ENCODE measurements at regions not wholly inside any gene's neighbourhood (a gene's known extent, or its start where the extent isn't known, plus 50 kb on each side); places are given as distances from the start of the nearest gene placed in this dataset.
"Not testable (repeated sequence)": the region's sequence is repeated elsewhere in the genome, so short reads cannot be mapped to it uniquely, and the experiment has no call there.

DNA sequence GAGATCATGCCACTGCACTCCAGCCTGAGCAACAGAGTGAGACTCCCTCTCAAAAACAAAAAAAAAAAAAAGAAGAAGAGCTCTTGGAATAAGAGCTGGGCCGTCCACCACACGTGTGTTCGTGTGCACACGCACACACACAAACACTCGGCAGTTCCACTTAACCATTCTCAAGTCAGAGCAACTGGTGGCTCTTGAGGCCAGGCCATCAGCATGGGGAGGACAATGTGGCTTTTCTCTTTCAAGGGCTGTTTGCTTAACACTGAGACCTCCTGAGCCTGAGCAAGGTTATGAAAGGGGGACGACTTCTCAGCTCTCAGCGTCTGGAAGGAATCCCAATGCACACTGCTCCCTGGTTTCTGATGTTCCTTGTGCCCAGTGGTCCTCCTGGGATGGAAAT lies 444.9 kb downstream of the SOX9 start:
- no peak for DNase-seq

DNA sequence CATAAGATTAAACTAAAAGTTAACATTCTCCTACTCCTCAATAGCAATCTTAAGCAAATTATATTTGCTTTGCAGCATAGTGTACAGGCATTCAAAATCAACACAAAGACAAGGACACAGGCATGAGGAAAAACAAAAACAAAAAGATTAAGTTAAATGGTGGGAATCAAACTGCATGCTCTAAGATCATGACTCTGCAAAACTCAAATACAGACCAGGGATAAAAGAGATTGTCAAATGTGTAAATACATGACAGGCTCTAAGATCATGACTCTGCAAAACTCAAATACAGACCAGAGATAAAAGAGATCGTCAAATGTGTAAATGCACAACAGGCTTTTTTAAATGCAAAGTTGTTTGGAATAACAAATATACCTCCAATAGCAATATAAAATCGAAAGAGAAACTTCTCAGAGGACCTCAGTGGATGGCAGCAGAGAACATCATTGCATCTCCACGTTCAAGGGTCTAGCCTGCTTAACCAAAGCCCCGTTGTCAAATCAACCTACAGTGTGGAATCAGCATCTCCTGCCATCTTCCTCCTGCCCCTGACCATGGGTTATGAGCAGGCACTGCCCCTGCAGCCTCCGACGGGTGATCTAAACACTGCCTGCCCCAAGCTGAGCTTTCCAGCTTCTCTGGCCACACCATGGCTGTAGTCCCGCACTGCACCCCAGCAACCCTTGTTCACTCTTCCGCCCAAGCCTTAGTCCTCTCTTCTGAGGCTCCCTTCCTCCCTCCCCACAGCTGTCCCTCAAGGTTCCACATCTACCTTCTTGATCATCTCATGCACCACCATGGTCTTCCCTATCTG lies 446.1 kb downstream of the SOX9 start:
- DNase-seq: no peak

DNA sequence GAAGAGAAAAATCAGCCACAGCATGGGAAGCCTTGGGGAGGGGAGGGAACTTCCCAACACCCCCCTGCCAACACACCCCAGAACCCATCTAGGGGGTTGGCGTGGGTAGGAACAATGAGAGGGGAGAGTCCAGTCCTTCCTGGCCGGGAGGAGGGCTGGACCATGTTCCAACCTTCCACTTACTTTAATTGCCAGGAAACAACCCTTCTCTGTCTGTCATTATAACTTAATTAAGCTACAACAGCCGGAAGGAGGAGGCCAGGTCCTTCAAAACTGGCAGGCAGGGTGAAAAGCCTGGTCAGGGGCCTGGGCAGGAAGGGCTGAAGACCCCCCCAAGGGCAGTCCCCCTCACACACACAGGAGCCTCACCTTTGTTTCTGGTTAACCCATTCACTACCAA lies 447.0 kb downstream of the SOX9 start:
- DNase-seq: no peak

DNA sequence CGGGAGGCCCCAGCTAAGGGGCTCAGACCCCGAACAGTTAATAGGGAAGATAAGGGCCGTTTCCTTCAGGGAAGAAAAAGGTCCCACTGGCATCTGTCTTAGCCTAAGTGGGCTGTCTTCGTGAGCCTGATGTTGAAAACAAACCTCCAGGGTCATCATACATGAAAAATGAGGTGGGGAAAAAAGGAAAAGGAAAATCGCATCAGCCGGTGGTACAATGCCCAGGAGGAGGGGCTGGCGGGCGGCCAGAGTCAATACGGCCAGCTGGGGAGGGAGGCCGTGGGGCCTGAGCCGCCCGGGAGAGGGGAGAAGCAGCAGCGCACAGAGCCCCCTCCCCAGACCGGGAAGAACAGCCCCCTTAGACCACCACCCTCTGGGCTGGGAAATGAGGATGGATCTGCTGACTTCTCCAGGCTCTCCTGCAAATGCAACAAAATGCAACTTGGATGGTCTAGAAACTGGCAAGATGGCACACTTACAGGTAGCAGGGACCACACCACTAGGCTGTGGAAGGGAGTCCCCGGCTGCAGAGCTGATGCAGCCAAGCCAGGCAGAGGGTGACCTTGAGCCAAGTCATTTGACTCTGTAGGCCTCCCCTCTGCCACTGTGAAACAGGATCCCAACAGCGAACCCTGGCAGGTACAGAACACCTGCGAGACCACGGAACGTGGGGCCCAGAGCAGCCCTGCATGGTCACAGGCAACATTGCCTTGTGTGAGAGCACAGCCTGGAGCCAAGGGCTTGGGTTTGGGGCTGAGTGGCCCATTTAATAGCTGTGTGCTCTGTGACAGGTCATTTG lies 448.5 kb downstream of the SOX9 start:
- DNase-seq: no peak

DNA sequence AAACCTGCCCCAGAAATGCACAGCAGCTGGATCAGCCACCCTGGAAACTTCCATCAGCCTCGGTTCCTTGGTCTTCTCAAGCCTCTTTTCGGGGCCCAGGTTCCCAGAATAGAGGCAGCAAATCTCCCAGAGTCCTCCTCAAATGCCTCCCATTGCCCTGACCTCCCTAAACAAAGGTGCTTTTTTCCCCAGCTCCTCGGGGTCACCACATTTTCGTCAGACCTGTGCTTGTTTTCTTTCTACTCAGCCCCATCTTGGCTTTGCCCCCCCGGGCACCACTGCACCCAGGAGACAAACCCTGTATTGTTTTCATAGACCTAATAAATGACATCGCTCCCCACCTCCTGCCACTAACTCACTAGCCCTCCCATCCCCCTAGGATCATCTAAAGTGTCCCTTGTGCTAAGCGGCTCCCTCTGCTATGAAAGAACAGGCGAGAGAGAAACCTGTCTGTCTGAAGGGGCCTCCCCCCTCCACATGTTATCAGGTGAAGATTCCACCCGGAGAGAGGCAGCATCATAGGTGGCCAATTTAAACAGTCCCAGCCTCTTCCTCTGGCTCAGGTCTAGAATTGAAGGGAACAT lies 451.1 kb downstream of the SOX9 start:
- DNase-seq: no peak

DNA sequence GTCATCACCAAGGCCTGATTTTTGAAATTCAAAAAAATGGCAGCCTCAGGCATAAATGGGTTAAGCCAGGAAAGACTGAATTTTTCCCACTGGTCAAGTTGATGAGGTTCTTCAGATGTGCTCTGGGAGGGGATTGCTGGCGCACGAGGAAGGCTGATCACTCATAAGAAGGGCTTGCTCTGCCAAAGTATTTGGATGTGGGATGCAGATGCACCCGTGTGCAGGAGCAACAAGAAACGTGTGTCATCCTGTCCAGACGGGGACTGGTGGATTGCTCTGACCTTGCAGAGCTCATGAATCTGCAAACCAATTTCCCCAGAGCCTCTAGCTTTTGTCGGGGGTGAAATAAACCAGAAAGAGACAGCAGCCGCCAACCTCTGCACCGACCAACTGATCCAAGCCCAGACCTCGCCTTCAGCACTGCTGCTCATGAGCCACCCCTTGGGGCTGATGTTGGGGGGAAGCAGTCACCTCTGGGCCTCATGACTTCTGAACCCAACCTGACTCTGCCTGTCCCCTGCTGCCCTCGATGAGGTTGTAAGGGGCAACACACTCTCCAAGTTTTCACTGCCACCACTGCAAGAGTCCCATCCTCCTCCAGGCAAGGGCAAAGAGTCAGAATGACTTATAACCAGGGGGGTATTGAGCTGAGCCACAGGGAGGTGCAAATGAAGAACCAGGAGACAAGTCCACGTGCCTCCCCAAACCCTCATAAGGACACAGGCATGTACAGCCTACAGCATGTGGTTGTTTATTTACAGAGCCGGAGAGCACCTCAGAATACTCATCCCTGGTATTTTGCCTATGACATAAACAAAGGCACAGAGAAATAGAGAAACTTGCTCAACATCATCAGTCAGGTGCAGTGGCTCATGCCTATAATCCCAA lies 452.0 kb downstream of the SOX9 start:
- DNase-seq: no peak

DNA sequence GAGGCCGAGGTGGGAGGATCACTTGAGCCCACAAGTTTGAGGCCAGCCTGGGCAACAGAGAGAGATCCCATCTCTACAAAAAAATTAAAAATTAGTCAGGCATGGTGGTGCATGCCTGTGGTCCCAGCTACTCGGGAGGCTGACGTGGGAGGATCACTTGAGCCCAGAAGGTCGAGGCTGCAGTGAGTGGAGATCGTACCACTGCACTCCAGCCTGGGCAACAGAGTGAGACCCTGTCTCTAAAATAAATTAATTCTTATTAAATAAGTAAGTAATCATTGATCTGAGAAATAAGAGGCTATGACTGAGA lies 452.6 kb downstream of the SOX9 start:
- DNase-seq: not testable (repeated sequence)

DNA sequence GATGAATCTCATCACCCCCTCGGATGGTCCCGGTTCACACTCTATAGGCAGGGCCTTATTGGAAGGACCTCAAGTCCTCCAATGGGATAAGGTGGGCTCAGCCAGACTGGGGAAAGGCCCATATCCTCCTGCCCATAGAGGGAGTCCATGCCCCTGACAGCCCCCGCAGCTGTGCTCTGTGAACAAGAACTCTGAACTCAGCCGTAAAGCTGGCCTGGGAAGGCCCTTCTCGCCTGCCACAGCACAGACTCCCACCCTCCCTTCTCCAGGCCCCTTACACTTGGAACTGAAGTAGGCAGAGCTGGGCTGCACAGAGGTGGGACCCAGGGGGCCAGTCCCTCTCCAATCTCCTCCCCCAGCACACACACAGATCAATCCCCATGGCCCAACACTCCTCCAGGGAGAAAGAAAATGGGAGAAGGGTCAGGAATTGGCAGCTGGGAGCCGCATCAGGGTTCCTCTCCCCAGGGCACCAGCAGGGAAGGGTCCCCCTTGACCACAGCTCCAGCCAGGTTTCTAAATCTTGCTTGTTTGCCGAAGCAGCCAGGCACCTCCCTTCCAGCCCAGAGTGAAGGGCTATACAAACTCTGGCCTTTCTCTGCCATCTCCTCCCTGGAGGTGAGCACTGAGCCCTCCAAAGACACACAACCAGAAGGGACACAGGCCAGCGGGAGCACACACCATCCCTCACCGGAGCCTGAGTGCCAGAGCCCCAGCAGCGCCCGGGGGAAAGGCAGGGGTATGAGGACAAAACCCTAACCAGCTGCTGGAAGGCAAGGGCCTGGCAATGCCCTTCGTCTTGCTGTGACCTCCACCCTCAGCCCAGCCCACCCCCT lies 454.1 kb downstream of the SOX9 start:
- DNase-seq: no peak

DNA sequence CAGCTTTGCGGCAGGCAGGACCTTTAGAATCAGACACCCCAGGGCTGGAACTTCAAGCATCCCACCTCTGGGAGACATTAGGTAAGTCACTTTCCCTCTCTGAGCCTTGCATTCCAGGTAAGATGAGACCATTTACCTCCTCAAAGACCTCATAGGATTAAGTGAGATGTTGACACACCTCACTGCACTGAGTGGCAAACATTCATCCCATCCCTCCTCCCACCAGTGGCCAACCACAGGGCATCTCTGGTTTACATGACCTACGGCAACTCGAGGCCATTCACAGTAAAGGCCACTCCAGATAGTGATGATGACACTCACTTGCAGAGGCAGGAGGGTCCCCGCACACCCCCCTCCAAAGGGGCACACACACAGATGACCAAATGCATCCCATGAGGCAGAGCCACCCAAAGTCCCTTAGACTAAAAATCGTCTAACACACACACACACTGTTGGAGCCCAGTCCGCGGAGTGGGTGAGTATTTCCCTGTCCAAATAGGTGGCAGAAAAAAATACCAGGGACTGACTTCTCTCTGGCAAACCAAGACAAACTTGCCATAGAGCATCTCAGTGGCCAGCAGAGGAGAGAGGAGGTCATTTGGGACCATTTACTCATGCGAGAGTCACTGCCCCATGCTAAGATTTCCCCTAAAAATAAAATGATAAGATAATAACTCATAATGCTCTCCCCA lies 454.9 kb downstream of the SOX9 start:
- no peak for DNase-seq

DNA sequence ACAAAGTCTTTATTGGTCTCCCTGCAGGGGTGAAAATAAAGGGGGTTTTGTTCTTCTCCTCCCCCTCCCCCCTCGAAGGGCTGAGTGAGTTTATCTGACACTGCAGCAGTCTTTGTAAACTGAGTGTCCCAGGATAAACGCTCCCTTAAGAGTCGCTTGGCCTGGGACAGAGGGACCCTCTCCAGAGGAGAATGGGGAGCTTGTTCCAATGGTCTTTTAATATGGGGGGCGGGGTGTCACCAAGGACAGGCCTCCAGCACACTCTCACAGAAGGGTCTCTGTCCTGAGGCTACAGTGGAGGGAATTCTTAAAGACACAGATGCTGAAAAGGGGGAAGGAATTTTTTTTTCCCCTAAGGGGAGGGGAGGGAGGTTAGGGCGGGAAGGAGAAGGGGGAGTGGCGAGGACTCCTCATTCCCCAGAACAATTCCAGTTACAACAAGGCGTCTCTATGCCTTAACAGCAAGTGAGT lies 455.5 kb downstream of the SOX9 start:
- DNase-seq: no peak

DNA sequence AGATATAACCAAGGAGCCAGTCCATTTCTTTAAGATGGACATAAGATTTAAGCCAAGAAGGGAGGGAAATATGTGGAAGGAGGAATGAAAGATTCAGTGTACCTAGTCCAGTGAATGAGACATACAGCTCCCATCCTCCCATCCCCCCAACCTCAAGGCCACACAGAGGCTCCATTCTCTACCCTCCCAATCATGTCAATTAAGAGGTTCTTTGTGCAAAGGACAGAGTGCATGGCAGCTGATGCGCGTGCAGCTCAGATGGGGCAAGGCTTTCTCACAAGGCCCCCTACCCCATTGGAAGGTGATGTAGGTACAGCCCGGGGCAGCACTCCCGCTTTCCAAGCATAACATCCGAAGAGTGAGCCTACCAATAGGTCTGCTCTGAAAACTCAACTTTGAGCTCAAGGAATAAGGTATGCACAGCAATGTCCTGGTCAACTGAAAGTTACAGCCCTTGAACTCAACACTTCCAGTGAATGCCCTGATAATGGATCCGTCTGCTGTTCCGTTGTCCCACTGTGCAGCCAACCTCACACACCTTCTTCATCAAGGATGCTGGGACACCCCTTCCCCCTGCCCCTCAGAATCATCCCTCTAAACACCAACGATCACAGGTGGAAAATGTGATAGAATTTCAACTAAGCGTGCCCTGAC lies 458.1 kb downstream of the SOX9 start:
- no peak for DNase-seq

DNA sequence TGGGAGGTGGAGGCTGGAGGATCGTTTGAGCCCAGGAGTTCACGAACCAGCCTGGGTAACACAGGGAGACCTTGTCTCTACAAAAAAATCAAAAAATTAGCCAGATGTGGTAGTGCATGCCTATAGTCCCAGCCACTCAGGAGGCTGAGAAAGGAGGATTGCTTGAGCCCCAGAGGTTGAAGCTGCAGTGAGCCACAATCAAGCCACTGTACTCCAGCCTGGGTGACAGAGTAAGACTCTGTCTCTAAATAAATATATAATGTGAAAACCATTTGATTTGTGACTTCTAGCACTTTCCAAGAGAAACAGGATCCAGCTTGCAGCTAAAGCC lies 459.1 kb downstream of the SOX9 start:
- no peak for DNase-seq

DNA sequence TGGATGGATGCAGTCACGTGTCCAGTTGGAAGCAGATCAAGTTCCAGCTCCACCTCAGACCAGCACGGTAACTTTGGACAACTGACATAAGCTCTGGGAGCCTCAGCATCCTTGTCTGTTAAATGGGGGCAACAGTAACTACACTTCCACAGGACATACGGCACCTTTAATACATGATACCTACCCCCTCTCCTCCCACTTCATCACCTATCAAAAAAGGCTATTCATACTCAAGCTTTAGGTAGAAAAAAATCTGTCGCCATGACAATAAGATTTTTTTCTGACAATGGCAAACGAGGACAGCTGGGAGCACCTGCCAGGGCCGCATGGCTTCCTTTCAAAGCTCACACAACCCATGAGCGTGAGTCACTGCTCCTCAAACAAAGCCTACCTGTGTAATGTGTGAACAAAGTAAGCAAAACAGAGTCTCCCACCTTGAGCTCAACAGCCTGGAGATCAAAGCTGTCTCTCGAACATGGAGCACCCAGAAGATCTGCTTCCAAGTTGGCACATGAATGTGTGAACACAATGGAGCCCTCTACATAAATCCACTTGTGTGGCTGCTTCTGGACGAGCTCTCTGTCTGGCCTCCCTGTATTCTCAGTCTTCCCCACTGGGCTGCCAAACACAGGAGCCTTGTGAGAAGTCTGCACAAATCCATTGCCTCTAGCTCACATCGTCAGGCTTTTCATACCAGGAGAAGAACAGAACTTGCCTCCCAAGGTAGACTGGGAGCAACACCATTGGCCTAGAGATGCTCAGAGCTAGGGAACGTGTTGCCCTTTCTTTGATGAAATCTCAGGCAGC lies 459.7 kb downstream of the SOX9 start:
- no peak for DNase-seq

DNA sequence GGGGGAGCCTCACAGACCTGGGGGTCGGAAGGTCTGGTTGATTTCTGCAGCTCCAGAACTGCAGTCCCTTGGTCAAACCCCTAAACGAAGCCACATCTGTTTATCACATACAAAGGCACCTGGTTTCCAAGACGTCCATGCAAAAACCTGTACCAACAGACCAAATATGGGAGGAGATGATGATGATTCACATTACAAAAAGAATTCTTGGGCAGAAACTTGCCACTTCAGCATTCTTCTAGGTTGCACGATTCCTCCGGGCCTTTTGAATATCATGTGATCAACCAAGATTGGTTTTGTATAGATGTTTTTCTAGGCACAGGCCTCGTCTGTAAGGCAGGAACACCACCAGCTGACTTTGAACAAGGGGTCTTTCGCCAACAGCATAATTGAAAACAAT lies 466.3 kb downstream of the SOX9 start:
- DNase-seq: no peak

DNA sequence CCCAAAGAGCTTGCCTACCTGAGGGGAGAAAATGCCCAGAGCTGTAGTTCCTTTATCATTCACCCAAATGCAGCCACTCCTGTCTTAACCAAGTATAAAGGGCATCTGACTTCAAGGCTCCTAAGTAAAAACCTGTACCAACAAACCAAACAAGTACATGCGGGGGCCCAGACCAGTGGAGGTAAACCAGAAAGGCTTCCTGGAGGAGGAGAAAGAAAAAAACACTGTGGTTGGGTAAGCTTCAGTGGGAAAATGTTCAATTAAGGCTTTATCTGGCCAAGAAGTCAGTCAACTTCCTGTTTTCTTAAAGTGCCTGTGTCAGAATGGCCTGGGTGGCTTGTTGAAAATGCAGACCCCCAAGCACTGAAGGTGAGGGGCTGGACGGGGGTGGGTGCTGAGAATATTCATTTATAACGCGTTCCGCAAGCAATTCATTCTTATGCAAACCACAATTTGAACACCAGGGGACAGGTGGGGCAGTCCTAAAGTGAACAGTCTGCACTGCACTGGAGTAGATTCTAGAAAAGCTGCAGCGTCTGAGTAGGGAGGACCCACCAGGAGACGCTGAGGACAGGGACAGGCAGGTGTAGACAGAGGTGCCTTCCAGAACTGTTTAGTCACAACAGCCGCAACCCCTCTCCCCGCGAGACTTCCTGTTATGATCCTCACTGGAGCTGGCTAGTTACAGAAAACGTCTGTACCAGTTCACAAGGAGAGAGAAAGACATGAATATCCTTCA lies 467.1 kb downstream of the SOX9 start:
- DNase-seq: no peak

DNA sequence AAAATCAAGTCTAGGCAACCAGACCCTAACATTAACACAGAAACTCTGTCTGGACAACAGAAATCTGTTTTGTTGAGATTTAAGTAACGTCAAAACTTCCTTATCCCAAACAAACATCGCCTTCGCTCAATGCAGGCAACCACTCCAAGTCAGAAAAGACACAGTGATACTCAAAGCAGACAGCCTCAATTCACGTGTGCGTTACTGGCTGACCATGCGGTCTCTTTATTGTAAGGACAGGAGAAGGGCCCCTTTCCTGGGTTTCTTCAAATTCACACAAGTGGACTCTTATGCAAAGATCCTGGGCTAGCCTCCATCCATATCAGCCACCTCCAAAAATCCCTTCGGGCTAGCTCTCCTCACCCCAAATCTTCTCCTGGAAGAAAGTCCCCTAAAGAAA lies 467.7 kb downstream of the SOX9 start:
- no peak for DNase-seq

DNA sequence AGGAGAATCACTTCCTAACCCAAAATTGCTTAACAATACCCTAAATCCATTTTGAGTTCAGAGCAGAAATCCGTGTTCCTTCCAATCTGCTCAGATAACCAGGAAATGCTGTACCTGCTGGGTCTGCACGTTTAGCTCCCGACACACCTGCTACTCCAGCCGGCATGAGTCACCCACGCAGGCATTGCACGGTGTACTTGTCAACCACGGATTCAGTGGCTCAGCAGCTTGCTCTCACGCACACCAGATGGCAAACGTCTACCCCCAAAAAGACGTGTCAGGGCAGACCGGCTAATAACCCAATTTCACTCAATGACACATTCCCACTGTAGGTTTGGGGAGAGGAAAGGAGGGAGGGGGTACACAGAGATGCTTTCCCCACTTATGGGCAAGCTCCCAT lies 468.1 kb downstream of the SOX9 start:
- DNase-seq: no peak

DNA sequence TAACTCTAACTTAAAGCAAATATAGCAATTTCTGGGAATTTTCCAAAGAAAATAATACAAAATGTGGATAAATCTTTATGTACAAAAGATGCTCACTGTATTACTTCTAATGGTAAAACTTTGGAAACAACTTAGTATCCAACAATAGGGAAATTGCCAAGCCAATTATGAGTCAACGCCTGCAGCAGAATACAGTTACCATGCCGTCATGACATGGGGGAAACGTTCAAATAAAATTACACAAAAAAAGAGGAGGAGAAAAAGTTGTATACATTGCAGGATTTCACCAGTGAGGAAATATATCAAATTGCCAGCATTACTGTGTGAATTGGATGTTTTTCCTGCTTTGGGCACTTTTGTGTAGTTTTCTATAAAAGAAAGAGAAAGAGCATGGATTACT lies 469.6 kb downstream of the SOX9 start:
- DNase-seq: no peak

DNA sequence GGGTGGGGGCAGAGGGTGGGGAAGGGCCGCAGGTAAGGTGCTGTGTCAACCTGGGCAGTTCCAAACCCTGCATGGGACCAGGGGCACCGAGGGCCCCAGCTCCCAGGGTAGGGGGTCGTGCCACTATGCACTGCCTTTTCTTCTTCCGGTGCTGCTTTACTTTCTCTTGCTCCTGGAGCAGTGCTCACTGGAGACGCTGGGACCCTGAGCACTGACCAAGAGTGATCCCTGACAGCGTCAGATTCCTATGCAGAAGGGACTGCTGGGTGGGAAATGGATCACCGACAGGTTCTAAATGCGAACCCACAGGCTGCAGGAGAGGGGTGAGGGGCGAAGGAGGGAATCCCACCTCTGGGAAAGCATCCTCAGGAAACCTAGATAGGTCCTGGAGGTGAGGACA lies 470.1 kb downstream of the SOX9 start:
- DNase-seq: no peak
